AG09319 (cell line): ENCODE measurements at regions not wholly inside any gene's neighbourhood (a gene's known extent, or its start where the extent isn't known, plus 50 kb on each side); places are given as distances from the start of the nearest gene placed in this dataset.

Experiments used
- DNase-seq: peaks from one replicate; pipeline ENCODE4 v3.0.0-alpha.2; 2010; ENCODE audit warnings: low read depth; ENCODE audit errors: extremely low read depth
- TF ChIP-seq, protein P1 (sequence below): IDR thresholded peaks from 2 replicates; pipeline ENCODE4 v1.5.1; 2011; ENCODE audit warnings: low read depth, mild to moderate bottlenecking, inconsistent platforms, low read length, moderate library complexity

DNA sequence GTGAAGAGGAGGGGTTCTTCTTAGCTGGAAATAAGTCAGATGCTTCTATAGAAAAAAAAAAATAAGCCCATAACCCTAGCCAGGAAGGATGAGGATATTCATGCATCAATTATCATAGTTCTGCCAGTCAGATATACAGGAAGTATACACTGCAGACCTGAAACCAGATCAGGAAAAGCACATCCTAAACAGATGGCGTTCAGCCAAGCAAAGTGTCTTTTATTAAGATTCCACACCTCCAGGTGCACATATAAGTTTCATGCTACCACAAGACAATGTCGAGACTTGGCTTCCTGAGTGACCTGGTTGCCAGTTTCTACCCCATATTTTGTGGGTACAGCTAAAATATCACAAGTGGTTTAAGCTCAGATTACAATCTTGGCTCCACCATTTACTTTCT, 108.3 kb downstream of the CETN3 start:
- no peak for DNase-seq
- TF ChIP-seq, protein P1, sequence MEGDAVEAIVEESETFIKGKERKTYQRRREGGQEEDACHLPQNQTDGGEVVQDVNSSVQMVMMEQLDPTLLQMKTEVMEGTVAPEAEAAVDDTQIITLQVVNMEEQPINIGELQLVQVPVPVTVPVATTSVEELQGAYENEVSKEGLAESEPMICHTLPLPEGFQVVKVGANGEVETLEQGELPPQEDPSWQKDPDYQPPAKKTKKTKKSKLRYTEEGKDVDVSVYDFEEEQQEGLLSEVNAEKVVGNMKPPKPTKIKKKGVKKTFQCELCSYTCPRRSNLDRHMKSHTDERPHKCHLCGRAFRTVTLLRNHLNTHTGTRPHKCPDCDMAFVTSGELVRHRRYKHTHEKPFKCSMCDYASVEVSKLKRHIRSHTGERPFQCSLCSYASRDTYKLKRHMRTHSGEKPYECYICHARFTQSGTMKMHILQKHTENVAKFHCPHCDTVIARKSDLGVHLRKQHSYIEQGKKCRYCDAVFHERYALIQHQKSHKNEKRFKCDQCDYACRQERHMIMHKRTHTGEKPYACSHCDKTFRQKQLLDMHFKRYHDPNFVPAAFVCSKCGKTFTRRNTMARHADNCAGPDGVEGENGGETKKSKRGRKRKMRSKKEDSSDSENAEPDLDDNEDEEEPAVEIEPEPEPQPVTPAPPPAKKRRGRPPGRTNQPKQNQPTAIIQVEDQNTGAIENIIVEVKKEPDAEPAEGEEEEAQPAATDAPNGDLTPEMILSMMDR: no peak

DNA sequence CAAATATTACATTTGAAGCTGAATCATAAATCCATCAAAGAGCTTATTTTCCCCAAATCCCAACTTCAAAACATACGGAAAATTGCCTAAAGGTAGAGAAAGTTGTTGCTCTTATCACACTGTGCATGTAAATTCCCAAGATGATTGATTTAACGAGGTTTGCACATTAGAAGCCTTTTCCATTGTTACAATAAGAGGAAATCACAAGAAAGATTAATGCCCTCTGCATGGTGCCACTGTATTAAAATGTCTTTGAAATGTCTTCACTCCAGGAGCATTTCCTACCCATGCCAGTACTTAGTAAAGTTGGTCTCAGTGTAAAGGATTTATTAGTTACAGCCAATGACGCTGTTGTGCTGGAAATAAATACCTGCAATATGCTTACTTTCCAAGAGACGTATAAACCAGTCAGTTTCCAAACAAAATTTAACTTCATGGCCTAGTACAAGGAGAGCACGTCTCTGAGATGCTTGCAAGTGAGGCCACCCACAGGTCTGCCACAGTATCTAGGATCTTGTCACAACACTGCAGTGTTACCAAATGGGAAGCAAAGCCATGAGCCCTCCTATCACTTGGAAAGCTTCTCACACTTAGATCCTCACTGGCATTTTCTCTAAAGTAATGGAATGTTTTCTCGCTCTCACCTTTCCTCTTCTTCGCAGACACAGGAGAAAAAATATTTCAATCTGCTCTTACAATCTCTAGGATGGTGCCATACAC, 112.4 kb downstream of the CETN3 start:
- TF ChIP-seq, protein P1: no peak
- no peak for DNase-seq

DNA sequence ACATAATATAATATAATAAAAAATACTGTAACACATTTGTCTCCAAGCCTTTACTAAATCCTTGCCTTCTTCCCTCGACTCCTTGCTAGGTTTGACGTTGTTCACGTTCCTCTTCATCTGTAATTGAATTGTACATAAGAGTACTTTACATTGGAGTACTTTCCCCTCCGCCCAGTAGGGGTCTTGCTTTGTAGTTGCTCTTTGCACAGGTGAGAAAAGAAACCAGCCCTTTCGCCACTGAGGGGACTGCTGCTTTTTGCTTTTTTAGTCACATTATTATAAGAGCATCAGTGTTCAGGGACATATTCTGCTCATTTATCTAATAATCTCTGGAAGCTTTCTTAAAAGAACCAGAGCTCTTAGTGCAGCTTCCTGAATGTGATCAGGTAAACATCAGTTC, 115.0 kb downstream of the CETN3 start:
- DNase-seq: no peak
- TF ChIP-seq, protein P1: no peak

DNA sequence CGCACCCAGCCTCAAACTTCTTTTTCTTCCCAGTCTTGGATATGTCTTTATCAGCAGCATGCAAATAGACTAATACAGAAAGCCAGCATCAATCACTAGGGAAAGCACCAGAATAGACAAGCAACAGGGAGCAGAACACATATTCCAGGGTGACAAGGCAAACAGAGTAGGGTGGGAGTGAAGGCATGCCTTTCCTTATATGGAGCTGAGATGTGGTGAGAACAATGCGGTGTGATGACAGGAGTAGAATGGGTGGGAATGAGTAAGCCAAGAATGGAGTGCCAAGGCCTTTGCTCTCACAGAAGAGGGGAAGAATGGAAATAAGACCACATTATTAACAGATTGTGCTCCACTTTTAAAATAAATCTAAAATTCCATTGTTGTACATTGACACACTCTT, 115.6 kb downstream of the CETN3 start:
- TF ChIP-seq, protein P1: no peak
- no peak for DNase-seq

DNA sequence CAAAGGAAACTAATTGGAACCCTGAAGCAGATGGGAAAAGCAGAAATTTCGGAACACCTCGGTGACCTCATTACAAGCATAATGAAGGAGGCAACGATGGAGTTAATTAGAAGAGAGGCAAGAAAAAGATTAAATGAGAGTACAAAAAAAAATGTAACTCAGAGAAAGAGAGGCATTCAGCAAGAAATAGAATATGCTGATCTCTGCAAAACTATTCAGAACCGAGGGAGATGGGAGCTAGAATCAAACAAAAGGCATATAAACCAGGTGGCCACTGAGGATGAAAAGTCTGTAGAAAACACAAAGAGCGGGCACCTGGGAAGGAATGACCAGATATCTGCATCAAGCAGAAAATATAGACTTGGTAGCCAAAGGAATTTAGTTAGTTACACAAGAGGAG, 118.9 kb downstream of the CETN3 start:
- TF ChIP-seq, protein P1: no peak
- DNase-seq: no peak

DNA sequence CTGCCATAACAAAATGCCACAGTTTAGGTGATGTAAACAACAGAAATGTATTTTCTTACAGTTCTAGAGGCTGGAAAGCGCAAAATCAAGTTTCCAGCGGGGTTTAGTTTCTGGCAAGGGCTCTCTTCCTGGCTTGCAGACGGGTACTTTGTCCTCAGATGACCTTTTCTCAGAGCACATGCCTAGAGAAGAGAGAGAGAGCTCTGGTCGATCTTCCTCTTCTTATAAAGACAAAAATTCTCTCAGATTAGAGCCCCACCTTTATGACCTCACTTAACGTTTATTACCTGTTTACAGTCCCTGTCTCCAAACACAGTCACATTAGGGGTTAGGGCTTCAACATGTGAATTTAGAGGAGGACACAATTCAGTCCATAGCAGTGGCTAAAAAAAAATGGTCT, 119.7 kb downstream of the CETN3 start:
- DNase-seq: no peak
- TF ChIP-seq, protein P1: no peak

DNA sequence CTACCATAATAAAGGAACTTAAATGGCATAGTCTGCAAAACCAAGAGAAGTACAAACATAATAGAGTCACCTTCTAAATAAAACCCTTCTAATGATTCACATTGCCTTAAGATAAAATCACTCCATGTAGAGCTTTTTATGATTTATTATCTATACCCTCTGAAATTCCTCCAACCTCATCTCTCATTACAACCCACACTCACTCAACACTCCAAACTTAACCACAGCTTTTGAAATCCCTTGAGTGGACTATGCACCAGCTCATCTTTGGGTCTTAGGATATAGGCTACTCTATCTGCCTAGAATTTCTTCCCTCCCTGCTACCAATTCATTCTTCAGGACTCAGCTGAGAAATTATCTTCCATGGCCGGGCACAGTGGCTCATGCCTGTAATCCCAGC, 122.5 kb downstream of the CETN3 start:
- no peak for DNase-seq
- TF ChIP-seq, protein P1: no peak
